GM12878 (cell line): ENCODE measurements at regions not wholly inside any gene's neighbourhood (a gene's known extent, or its start where the extent isn't known, plus 50 kb on each side); places are given as distances from the start of the nearest gene placed in this dataset.

Experiments
- ATAC-seq: fragments of 200-7000 bp; cut with Tn5 transposase; 3 replicates; pipeline ENCODE4 v1.9.1; 2020; ENCODE audit warnings: mild to moderate bottlenecking, moderate library complexity
- BruUV-seq: library from RNA; stranded (reverse); fragments of 400-500 nt; replicated peaks from 2 replicates; lab custom pipeline; 2021; lab: Mats Ljungman, UMichigan
- CTCF ChIA-PET: fragments of 300-600 bp; sonication (Branson Sonifier 250); formaldehyde crosslinking; extraction: SDS; loops from one replicate; lab custom pipeline; 2021; ENCODE audit warnings: inconsistent platforms; lab: Yijun Ruan, JAX
- POLR2A ChIA-PET: fragments of 350-600 bp; formaldehyde crosslinking; extraction: SDS; loops from one replicate; lab custom pipeline; 2021; ENCODE audit warnings: inconsistent platforms; lab: Charles Lee
- RAD21 ChIA-PET: fragments of 300-600 bp; sonication (Branson Sonifier 250); formaldehyde crosslinking; loops from one replicate; lab custom pipeline; 2023; ENCODE audit warnings: antibody characterized with exemption; ENCODE audit not compliant: unreplicated experiment; lab: Charles Lee
- SMC1A ChIA-PET: fragments of 300-600 bp; sonication (Branson Sonifier 250); formaldehyde crosslinking; loops from one replicate; lab custom pipeline; 2023; ENCODE audit not compliant: unreplicated experiment, uncharacterized antibody; lab: Charles Lee
- DNase-seq: peaks from one replicate; pipeline ENCODE4 v3.0.0-alpha.2; 2011; ENCODE audit warnings: low read depth, low spot score
- FAIRE-seq: peaks from 3 replicates; lab custom pipeline; 2011; peaks lifted over from hg19 to GRCh38; lab: Jason Lieb, UNC
- H2AFZ ChIP-seq: 2 replicates; pipeline ENCODE4 v1.6.0; 2011; ENCODE audit warnings: low read depth, low read length, control low read depth; ENCODE audit not compliant: control insufficient read depth
- H3K27ac ChIP-seq: 2 replicates; pipeline ENCODE4 v1.5.1; 2011; ENCODE audit warnings: control low read depth; ENCODE audit not compliant: control insufficient read depth, insufficient read depth
- H3K27me3 ChIP-seq, 2 experiments: replicated peaks in 1 of 2; 2 replicates each; pipeline versions ENCODE4 v1.6.0 to v1.6.1; 2011; ENCODE audit warnings: low read length in 1 of 2; ENCODE audit not compliant: control insufficient read depth in 2 of 2, insufficient read depth in 2 of 2
- H3K36me3 ChIP-seq, 2 experiments: 2 replicates each; pipeline ENCODE4 v1.5.1; 2011; ENCODE audit warnings: low read length in 1 of 2; ENCODE audit not compliant: control insufficient read depth in 2 of 2, insufficient read depth in 2 of 2
- H3K4me1 ChIP-seq: 2 replicates; pipeline ENCODE4 v1.6.1; 2011; ENCODE audit warnings: mild to moderate bottlenecking, low read length, moderate library complexity, mixed read lengths; ENCODE audit not compliant: control insufficient read depth, insufficient read depth
- H3K4me2 ChIP-seq: 2 replicates; pipeline ENCODE4 v1.6.0; 2011; ENCODE audit warnings: control low read depth; ENCODE audit not compliant: control insufficient read depth, insufficient read depth
- H3K4me3 ChIP-seq: fragments of 200-600 bp; sonication (generic); 2 replicates; pipeline ENCODE4 v1.5.1; 2016
- H3K79me2 ChIP-seq: 2 replicates; pipeline ENCODE4 v1.6.0; 2011; ENCODE audit warnings: low read length; ENCODE audit not compliant: control insufficient read depth, insufficient read depth
- H3K9ac ChIP-seq: 2 replicates; pipeline ENCODE4 v1.8.0; 2011; ENCODE audit warnings: low read length, control low read depth, mixed read lengths; ENCODE audit not compliant: control insufficient read depth, insufficient read depth
- H3K9me3 ChIP-seq: replicated peaks from 3 replicates; pipeline ENCODE4 v1.5.1; 2011; ENCODE audit warnings: mild to moderate bottlenecking, low read length; ENCODE audit not compliant: control insufficient read depth, insufficient read depth
- H4K20me1 ChIP-seq: 2 replicates; pipeline ENCODE4 v1.6.0; 2011; ENCODE audit not compliant: control insufficient read depth, insufficient read depth
- CBX3 ChIP-seq: fragments of 200-600 bp; sonication (generic); IDR thresholded peaks from 2 replicates; pipeline ENCODE4 v1.6.1; 2016; ENCODE audit warnings: low read depth, borderline replicate concordance
- NRF1 ChIP-seq: conservative IDR thresholded peaks from 2 replicates; pipeline ENCODE4 v1.6.1; 2011; ENCODE audit warnings: mild to moderate bottlenecking, low read depth, low read length, improper control_type of control experiment
- SMAD5 ChIP-seq: IDR thresholded peaks from 2 replicates; pipeline ENCODE4 v1.6.1; 2016; ENCODE audit warnings: antibody characterized with exemption, low read depth
- WGBS: methylation state at CpG from one replicate; pipeline ENCODE4 v1.1.6; 2016; ENCODE audit warnings: low lambda C conversion rate; ENCODE audit not compliant: insufficient replicate concordance, insufficient coverage; ENCODE audit errors: missing lambda C conversion rate; 5-methylcytosine and 5-hydroxymethylcytosine counted together
- in situ Hi-C: fragments of 300-500 bp; cut with MboI; formaldehyde crosslinking; loops from 9 replicates; pipeline ENCODE4 v1.14.3; 2018; ENCODE audit warnings: mixed read lengths
- intact Hi-C: fragments of 100-400 bp; cut with micrococcal nuclease; formaldehyde crosslinking; loops from one replicate; pipeline ENCODE4 v1.14.2; 2022; ENCODE audit not compliant: unreplicated experiment
- TF ChIP-seq, protein P1 (sequence below): fragments of 450-650 bp; IDR thresholded peaks from 2 replicates; pipeline ENCODE4 v1.6.1; 2017; ENCODE audit warnings: antibody characterized with exemption, mild to moderate bottlenecking, moderate library complexity
- TF ChIP-seq, protein P2 (sequence below): fragments of 450-650 bp; IDR thresholded peaks from 2 replicates; pipeline ENCODE4 v1.6.1; 2016; ENCODE audit warnings: mild to moderate bottlenecking
- TF ChIP-seq, protein P3 (sequence below): IDR thresholded peaks from 2 replicates; pipeline ENCODE4 v1.6.1; 2011; ENCODE audit warnings: mild to moderate bottlenecking, low read depth, low read length, moderate library complexity; ENCODE audit not compliant: insufficient replicate concordance

DNA sequence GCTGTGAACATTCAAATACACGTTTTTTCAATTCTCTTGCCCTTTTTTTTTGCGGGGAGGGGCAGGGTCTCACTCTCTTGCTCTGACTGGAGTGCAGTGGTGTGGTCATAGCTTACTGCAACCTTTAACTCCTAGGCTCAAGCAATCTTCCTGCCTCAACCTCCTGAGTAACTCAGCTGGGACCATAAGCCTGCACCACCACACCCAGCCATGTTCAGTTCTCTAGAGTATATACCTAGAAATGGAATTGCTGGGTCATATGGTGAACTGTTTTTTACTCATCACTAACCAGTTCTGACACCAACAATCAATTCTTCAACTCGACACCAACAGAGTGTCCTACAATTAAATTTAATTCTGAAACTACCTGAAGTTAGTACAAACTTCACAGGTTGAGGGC, 85.5 kb upstream of the ZNF169 start (continued):
- TF ChIP-seq, protein P1, sequence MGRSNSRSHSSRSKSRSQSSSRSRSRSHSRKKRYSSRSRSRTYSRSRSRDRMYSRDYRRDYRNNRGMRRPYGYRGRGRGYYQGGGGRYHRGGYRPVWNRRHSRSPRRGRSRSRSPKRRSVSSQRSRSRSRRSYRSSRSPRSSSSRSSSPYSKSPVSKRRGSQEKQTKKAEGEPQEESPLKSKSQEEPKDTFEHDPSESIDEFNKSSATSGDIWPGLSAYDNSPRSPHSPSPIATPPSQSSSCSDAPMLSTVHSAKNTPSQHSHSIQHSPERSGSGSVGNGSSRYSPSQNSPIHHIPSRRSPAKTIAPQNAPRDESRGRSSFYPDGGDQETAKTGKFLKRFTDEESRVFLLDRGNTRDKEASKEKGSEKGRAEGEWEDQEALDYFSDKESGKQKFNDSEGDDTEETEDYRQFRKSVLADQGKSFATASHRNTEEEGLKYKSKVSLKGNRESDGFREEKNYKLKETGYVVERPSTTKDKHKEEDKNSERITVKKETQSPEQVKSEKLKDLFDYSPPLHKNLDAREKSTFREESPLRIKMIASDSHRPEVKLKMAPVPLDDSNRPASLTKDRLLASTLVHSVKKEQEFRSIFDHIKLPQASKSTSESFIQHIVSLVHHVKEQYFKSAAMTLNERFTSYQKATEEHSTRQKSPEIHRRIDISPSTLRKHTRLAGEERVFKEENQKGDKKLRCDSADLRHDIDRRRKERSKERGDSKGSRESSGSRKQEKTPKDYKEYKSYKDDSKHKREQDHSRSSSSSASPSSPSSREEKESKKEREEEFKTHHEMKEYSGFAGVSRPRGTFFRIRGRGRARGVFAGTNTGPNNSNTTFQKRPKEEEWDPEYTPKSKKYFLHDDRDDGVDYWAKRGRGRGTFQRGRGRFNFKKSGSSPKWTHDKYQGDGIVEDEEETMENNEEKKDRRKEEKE = no peak
- TF ChIP-seq, all 136 proteins: peak for 7

DNA sequence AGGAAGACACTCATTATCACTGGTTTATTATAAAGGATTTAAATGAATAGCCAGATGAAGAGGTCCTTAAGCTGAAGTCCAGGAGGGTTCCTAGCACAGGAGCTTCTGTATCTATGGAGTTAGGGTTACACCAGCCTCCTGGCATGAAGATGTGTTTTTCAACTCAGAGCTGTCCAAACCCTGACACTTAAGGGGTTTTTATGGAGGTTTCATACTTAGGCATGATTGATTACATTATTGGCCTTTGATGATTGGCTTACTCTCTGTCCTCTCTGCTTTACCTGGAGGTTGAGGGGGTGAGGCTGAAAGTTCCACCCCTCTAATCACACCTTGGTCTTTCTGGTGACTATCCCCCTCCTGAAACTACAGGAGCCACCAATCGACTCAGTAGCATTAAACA, 84.9 kb upstream of the ZNF169 start:
- H3K79me2 ChIP-seq = peaks cover 92% of the 10 kb centered on the region
- POLR2A ChIA-PET = no interaction called here
- peak; percentile 10 for ATAC-seq
- intact Hi-C loops = no loop called here
- TF ChIP-seq SMAD5 (no peak), NRF1 (no peak), CBX3 (no peak)
- TF ChIP-seq, protein P2, sequence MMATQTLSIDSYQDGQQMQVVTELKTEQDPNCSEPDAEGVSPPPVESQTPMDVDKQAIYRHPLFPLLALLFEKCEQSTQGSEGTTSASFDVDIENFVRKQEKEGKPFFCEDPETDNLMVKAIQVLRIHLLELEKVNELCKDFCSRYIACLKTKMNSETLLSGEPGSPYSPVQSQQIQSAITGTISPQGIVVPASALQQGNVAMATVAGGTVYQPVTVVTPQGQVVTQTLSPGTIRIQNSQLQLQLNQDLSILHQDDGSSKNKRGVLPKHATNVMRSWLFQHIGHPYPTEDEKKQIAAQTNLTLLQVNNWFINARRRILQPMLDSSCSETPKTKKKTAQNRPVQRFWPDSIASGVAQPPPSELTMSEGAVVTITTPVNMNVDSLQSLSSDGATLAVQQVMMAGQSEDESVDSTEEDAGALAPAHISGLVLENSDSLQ = peak; percentile 47
- TF ChIP-seq, protein P3, sequence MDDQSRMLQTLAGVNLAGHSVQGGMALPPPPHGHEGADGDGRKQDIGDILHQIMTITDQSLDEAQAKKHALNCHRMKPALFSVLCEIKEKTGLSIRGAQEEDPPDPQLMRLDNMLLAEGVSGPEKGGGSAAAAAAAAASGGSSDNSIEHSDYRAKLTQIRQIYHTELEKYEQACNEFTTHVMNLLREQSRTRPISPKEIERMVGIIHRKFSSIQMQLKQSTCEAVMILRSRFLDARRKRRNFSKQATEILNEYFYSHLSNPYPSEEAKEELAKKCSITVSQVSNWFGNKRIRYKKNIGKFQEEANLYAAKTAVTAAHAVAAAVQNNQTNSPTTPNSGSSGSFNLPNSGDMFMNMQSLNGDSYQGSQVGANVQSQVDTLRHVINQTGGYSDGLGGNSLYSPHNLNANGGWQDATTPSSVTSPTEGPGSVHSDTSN = peak; percentile 57
- TF ChIP-seq, all 136 proteins: peak for 2
- in situ Hi-C loops = no loop called here
- Histone ChIP-seq H4K20me1 (no peaks in the 10 kb centered on the region; the same call in 1 of the 2 replicates), H2AFZ (no peak overlapping the region), H3K27me3 (no peaks in the 10 kb centered on the region), H3K4me2 (peak overlapping the region; percentile 46), H3K4me1 (peaks cover 58% of the 10 kb centered on the region), H3K36me3 (peaks cover 5 to 21% of the 10 kb centered on the region in 2 experiments; a peak in 3 of 4 replicates), H3K4me3 (peak overlapping the region; percentile 33; the same call in 1 of the 2 replicates), H3K27ac (0 out of 2 replicates have a peak overlapping the region, but pooled peaks have one; percentile 8), H3K9ac (no peak overlapping the region), H3K9me3 (no peaks in the 10 kb centered on the region)
- BruUV-seq = no TSS peak
- FAIRE-seq (no peak), DNase-seq (no peak)
- ChIA-PET SMC1A (interaction anchor here (0.6 to 3.5 kb wide), 4 partner anchors 9 to 323 kb away, joined by 3 to 11 read pairs (median 3); no protein-coding TSS in a partner anchor), CTCF (interaction anchor here (1.8 to 3.1 kb wide), 2 partner anchors 39 to 109 kb away, joined by 6 to 15 read pairs; no protein-coding TSS in a partner anchor), RAD21 (interaction anchor here (1.2 kb wide), 1 partner anchor 9 kb away, joined by 3 read pairs; no protein-coding TSS in a partner anchor)
- WGBS = 0% methylated on average over 1 of the region's 1 CpG
